Liver (tissue), 8 donors: ENCODE measurements at regions not wholly inside any gene's neighbourhood (a gene's known extent, or its start where the extent isn't known, plus 50 kb on each side); places are given as distances from the start of the nearest gene placed in this dataset. TPM values are rescaled to one million over a fixed set of nuclear protein-coding genes. Genes with fewer than 3 reads are reported as not detected.

Source experiments
- DNase-seq: peaks from one replicate; pipeline ENCODE4 v3.0.0-alpha.2; 2017; ENCODE audit warnings: low spot score
- H3K27ac ChIP-seq, 2 donors: one replicate each; pipeline ENCODE4 v1.7.0; 2013; ENCODE audit warnings: inconsistent platforms in 2 of 2, low read length in 2 of 2, control low read depth in 1 of 2, low read depth in 1 of 2, mild to moderate bottlenecking in 1 of 2
- H3K27me3 ChIP-seq, 4 donors: one replicate each; pipeline versions ENCODE4 v1.6.1 to v1.7.0; 2013; ENCODE audit warnings: low read length in 3 of 4, inconsistent platforms in 1 of 4, mild to moderate bottlenecking in 1 of 4, moderate library complexity in 1 of 4; ENCODE audit not compliant: control insufficient read depth in 4 of 4, insufficient read depth in 4 of 4
- H3K36me3 ChIP-seq, 4 donors: one replicate each; pipeline versions ENCODE4 v1.6.1 to v1.7.0; 2013; ENCODE audit warnings: low read length in 3 of 4, mild to moderate bottlenecking in 3 of 4, low read depth in 1 of 4, moderate library complexity in 1 of 4; ENCODE audit not compliant: control insufficient read depth in 4 of 4, insufficient read depth in 3 of 4
- H3K4me1 ChIP-seq, 4 donors: one replicate each; pipeline versions ENCODE4 v1.6.1 to v1.7.0; 2013; ENCODE audit warnings: low read length in 3 of 4, mild to moderate bottlenecking in 3 of 4, moderate library complexity in 1 of 4; ENCODE audit not compliant: control insufficient read depth in 4 of 4, insufficient read depth in 4 of 4
- H3K4me3 ChIP-seq, 3 donors: one replicate each; pipeline versions ENCODE4 v1.6.1 to v1.7.0; 2013; ENCODE audit warnings: low read length in 3 of 3, control low read depth in 1 of 3, low read depth in 1 of 3, mild to moderate bottlenecking in 1 of 3
- H3K9ac ChIP-seq, 2 donors: one replicate each; pipeline ENCODE4 v1.7.0; 2013; ENCODE audit warnings: low read length in 2 of 2, mild to moderate bottlenecking in 2 of 2, moderate library complexity in 2 of 2, control low read depth in 1 of 2, low read depth in 1 of 2
- H3K9me3 ChIP-seq, 4 donors: one replicate each; pipeline versions ENCODE4 v1.6.1 to v1.7.0; 2013; ENCODE audit warnings: low read length in 3 of 4; ENCODE audit not compliant: control insufficient read depth in 4 of 4
- EGR1 ChIP-seq, 2 donors: IDR thresholded peaks; 2 replicates each; pipeline ENCODE4 v1.6.1; 2016 to 2018; ENCODE audit warnings: antibody characterized with exemption in 2 of 2, low read depth in 2 of 2
- FOXA1 ChIP-seq: IDR thresholded peaks from 2 replicates; pipeline ENCODE4 v1.6.1; 2016; ENCODE audit warnings: antibody characterized with exemption
- FOXA2 ChIP-seq: IDR thresholded peaks from 2 replicates; pipeline ENCODE4 v1.6.1; 2016; ENCODE audit warnings: antibody characterized with exemption
- HNF4A ChIP-seq, 2 donors: conservative IDR thresholded peaks; 2 replicates each; pipeline ENCODE4 v1.6.1; 2016; ENCODE audit warnings: antibody characterized with exemption in 2 of 2, mild to moderate bottlenecking in 2 of 2
- HNF4G ChIP-seq: IDR thresholded peaks from 2 replicates; pipeline ENCODE4 v1.6.1; 2016; ENCODE audit warnings: antibody characterized with exemption
- JUND ChIP-seq, 2 donors: IDR thresholded peaks; 2 replicates each; pipeline ENCODE4 v1.6.1; 2016; ENCODE audit warnings: antibody characterized with exemption in 2 of 2
- NR2F2 ChIP-seq: IDR thresholded peaks from 2 replicates; pipeline ENCODE4 v1.6.1; 2016; ENCODE audit warnings: antibody characterized with exemption
- RAD21 ChIP-seq, 2 donors: IDR thresholded peaks; 2 replicates each; pipeline ENCODE4 v1.6.1; 2016; ENCODE audit warnings: antibody characterized with exemption in 2 of 2, mild to moderate bottlenecking in 2 of 2
- RXRA ChIP-seq, 2 donors: IDR thresholded peaks; 2 replicates each; pipeline ENCODE4 v1.6.1; 2017 to 2018; ENCODE audit warnings: antibody characterized with exemption in 2 of 2, mild to moderate bottlenecking in 1 of 2
- SP1 ChIP-seq: IDR thresholded peaks from 2 replicates; pipeline ENCODE4 v1.6.1; 2018; ENCODE audit warnings: antibody characterized with exemption, mild to moderate bottlenecking
- TAF1 ChIP-seq: conservative IDR thresholded peaks from 2 replicates; pipeline ENCODE4 v1.6.1; 2016; ENCODE audit warnings: antibody characterized with exemption, mild to moderate bottlenecking
- YY1 ChIP-seq: IDR thresholded peaks from 2 replicates; pipeline ENCODE4 v1.6.1; 2016; ENCODE audit warnings: antibody characterized with exemption, mild to moderate bottlenecking
- small RNA-seq: library from RNA; depleted of rRNA; stranded (forward); fragments of <200 nt; gene quantifications from one replicate; pipeline ENCODE3, GENCODE V24; 2014
- TF ChIP-seq, protein P1 (sequence below): IDR thresholded peaks from 2 replicates; pipeline ENCODE4 v1.6.1; 2016; ENCODE audit warnings: antibody characterized with exemption
- TF ChIP-seq, protein P2 (sequence below): fragments of 150-350 bp; IDR thresholded peaks from 2 replicates; pipeline ENCODE4 v1.5.1; 2017; ENCODE audit warnings: improper control_type of control experiment, low read depth, low read length; ENCODE audit not compliant: missing input control
- TF ChIP-seq, protein P3 (sequence below): IDR thresholded peaks from 2 replicates; pipeline ENCODE4 v1.6.1; 2016; ENCODE audit warnings: antibody characterized with exemption
- TF ChIP-seq, protein P4 (sequence below): IDR thresholded peaks from 2 replicates; pipeline ENCODE4 v1.6.1; 2016; ENCODE audit warnings: antibody characterized with exemption
- TF ChIP-seq, protein P5 (sequence below): IDR thresholded peaks from 2 replicates; pipeline ENCODE4 v1.6.1; 2016; ENCODE audit warnings: antibody characterized with exemption, mild to moderate bottlenecking
- donor health status: healthy.
- donor health status: healthy.
- donor health status: healthy.
- donor health status: healthy.

DNA sequence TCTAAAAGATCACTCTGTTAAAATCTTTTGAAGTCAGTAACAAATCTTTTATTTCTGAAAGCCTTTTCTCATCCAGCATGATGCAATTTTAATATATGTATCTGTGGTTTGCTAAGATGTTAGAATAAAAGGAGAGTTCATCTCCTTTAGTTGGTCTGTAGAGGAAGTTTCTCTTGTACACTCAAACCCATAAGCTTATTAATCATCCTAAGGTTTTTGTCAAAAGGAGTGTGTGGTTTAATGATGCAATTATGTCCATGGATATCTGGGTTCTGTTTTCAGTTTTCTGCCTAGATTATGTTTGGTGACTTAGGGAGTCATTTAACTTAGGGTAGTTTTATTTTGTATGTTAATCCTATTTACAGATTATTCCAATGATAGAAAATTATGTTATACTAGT lies 52.1 kb upstream of the NDST4 start:
- DNase-seq: no peak
- Histone ChIP-seq H3K9ac (no peak overlapping the region), H3K27ac (no peak overlapping the region), H3K9me3 (no peaks in the 10 kb centered on the region), H3K27me3 (peaks cover 0 to 4% (median 0%) of the 10 kb centered on the region in 4 donors), H3K4me3 (no peak overlapping the region), H3K4me1 (no peaks in the 10 kb centered on the region), H3K36me3 (no peaks in the 10 kb centered on the region)
- TF ChIP-seq JUND (IDR thresholded peaks at IDR 0.05): no peak
- TF ChIP-seq NR2F2: no peak
- no peak for TF ChIP-seq FOXA2
- TF ChIP-seq FOXA1: no peak
- no peak for TF ChIP-seq RAD21 (IDR thresholded peaks at IDR 0.05)
- TF ChIP-seq SP1: no peak
- TF ChIP-seq RXRA (IDR thresholded peaks at IDR 0.05): no peak
- no peak for TF ChIP-seq EGR1 (IDR thresholded peaks at IDR 0.05; ENCODE audit: low read depth in 2 of 2)
- TF ChIP-seq, protein P1, sequence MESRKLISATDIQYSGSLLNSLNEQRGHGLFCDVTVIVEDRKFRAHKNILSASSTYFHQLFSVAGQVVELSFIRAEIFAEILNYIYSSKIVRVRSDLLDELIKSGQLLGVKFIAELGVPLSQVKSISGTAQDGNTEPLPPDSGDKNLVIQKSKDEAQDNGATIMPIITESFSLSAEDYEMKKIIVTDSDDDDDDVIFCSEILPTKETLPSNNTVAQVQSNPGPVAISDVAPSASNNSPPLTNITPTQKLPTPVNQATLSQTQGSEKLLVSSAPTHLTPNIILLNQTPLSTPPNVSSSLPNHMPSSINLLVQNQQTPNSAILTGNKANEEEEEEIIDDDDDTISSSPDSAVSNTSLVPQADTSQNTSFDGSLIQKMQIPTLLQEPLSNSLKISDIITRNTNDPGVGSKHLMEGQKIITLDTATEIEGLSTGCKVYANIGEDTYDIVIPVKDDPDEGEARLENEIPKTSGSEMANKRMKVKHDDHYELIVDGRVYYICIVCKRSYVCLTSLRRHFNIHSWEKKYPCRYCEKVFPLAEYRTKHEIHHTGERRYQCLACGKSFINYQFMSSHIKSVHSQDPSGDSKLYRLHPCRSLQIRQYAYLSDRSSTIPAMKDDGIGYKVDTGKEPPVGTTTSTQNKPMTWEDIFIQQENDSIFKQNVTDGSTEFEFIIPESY: no peak
- TF ChIP-seq, protein P2, sequence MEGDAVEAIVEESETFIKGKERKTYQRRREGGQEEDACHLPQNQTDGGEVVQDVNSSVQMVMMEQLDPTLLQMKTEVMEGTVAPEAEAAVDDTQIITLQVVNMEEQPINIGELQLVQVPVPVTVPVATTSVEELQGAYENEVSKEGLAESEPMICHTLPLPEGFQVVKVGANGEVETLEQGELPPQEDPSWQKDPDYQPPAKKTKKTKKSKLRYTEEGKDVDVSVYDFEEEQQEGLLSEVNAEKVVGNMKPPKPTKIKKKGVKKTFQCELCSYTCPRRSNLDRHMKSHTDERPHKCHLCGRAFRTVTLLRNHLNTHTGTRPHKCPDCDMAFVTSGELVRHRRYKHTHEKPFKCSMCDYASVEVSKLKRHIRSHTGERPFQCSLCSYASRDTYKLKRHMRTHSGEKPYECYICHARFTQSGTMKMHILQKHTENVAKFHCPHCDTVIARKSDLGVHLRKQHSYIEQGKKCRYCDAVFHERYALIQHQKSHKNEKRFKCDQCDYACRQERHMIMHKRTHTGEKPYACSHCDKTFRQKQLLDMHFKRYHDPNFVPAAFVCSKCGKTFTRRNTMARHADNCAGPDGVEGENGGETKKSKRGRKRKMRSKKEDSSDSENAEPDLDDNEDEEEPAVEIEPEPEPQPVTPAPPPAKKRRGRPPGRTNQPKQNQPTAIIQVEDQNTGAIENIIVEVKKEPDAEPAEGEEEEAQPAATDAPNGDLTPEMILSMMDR: no peak
- TF ChIP-seq, protein P3, sequence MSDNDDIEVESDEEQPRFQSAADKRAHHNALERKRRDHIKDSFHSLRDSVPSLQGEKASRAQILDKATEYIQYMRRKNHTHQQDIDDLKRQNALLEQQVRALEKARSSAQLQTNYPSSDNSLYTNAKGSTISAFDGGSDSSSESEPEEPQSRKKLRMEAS: no peak
- no peak for TF ChIP-seq TAF1
- no peak for TF ChIP-seq HNF4A (conservative IDR thresholded peaks at IDR 0.05)
- TF ChIP-seq, protein P4, sequence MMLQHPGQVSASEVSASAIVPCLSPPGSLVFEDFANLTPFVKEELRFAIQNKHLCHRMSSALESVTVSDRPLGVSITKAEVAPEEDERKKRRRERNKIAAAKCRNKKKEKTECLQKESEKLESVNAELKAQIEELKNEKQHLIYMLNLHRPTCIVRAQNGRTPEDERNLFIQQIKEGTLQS: no peak
- no peak for TF ChIP-seq YY1
- TF ChIP-seq, protein P5, sequence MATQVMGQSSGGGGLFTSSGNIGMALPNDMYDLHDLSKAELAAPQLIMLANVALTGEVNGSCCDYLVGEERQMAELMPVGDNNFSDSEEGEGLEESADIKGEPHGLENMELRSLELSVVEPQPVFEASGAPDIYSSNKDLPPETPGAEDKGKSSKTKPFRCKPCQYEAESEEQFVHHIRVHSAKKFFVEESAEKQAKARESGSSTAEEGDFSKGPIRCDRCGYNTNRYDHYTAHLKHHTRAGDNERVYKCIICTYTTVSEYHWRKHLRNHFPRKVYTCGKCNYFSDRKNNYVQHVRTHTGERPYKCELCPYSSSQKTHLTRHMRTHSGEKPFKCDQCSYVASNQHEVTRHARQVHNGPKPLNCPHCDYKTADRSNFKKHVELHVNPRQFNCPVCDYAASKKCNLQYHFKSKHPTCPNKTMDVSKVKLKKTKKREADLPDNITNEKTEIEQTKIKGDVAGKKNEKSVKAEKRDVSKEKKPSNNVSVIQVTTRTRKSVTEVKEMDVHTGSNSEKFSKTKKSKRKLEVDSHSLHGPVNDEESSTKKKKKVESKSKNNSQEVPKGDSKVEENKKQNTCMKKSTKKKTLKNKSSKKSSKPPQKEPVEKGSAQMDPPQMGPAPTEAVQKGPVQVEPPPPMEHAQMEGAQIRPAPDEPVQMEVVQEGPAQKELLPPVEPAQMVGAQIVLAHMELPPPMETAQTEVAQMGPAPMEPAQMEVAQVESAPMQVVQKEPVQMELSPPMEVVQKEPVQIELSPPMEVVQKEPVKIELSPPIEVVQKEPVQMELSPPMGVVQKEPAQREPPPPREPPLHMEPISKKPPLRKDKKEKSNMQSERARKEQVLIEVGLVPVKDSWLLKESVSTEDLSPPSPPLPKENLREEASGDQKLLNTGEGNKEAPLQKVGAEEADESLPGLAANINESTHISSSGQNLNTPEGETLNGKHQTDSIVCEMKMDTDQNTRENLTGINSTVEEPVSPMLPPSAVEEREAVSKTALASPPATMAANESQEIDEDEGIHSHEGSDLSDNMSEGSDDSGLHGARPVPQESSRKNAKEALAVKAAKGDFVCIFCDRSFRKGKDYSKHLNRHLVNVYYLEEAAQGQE: no peak
- TF ChIP-seq HNF4G: no peak

Small RNA genes in the stretch of these regions (small RNA-seq; reads per million reads assigned to genes)
- not detected for gene RNU6-119P
